Retina (tissue), 1 donor: ENCODE measurements at regions not wholly inside any gene's neighbourhood (a gene's known extent, or its start where the extent isn't known, plus 50 kb on each side); places are given as distances from the start of the nearest gene placed in this dataset.
"Not testable (repeated sequence)": the region's sequence is repeated elsewhere in the genome, so short reads cannot be mapped to it uniquely, and the experiment has no call there.

Source experiments
- DNase-seq: peaks from one replicate; pipeline ENCODE4 v3.0.0-alpha.2; 2016

DNA sequence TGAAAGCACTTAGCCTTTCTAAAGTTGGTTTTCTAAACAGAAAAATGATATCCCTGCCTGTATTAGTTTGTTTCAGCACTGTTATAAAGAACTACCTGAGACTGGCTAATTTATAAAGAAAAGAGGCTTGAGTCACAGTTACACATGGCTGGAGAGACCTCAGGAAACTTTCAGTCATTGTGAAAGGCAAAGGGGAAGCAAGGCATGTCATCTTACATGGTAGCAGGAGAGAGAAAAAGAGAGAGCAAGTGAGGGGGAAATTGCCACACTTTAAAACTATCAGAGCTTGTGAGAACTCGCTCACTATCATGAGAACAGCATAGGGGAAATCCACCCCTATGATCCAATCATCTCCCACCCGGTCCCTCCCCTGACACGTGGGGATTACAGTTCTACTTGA is 64.9 kb downstream of the FAM170A start:
- no peak for DNase-seq

DNA sequence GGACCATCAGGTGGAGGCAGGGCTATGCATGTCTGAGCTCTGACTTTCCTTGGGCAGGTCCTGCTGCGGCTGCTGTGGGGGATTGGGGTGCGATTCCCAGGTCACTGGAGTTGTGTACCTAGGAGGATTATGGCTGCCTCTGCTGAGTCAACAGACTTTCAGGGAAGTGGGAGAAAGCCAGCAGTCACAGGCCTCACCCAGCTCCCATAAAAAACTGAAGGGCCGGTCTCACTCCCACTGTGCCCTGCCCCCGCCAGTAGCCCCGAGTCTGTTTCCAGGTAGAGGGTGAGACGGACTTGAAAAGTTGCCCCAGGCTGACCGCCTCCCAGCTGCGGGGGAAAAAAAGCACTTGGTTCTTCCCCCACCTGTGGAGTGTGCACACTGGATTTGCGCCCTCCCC is 76.7 kb downstream of the FAM170A start:
- no peak for DNase-seq

DNA sequence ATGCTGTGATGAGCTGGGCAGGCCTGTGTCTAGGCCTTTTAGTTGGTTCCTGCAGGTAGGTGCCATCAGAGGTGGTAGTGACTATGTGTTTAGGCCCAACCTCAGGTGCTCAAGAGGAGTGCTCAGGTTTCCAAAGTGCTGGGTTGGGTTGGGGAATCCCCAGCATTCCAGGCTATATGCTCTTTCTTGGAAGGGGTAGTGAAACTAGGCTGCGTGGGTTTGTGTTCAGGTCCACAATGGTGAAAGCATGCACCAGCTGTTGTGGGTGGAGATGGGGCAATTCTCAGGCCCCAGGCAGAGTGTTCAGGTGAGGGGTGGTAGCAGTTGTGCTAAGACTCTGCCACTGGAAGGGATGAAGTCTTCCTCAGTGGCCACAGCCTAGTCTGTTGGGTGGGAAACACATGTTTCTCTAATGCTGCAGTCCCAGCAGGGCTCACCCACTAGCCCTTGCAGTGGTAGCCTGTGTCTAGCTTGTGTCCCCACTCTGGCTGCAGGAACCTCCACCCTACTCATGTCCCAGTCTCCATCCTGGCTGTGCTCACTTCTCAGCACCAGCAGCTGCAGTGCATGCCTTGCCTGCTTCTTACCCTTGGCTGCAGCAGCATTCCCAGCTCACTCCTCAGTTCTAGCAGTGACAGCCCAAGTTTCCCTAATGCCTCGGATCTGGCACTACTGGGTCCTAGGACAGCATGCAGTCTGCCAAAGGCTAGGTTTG is 78.9 kb downstream of the FAM170A start:
- no peak for DNase-seq

DNA sequence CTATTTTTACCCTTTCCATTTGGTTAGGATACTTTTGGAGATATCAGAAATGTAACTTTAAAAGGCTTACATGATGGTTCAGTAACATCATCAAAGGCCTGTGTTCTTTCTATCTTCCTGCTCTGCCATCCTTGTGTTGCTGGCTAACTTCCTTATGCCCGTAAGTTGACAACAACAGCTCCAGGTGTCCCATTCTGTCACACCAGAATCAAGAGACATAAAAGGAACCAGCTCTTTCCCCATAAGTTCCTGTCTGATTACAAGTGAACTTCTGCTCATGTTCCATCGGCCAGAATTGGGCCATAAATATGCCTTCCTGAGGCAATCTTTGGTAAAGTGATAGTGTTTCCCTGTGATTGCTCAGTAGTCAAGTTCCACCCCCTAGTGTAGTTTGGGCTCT is 92.4 kb downstream of the FAM170A start:
- DNase-seq = no peak

DNA sequence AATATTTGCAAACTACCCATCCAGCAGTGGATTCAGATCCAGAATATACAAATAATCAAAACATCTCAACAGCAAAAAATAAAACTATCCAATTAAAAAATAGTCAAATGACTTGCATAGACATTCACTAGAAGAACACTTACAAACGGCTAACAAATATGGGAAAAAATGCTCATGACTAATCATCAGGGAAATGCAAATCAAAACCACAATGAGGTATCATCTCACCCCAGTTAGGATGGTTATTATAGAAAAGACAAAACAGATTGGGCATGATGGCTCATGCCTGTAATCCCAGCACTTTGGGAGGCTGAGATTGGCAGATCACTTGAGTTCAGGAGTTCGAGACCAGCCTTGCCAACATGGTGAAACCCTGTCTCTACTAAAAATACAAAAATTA is 95.9 kb downstream of the FAM170A start:
- DNase-seq = not testable (repeated sequence)

DNA sequence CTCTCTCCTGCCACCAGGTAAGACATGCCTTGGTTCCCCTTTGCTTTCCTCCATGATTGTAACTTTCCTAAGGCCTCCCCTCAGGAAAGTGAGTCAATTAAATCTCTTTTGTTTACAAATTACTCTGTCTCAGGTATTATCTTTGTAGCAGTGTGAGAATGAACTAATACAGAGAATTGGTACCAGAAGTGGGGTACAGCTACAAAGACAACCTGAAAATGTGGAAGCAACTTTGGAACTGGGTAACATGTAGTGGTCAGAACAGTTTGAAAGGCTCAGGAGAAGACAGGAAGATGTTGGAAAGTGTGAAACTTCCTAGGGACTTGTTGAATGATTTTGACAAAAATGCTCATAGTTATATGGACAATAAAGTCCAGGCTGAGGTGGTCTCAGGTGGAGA is 97.2 kb downstream of the FAM170A start:
- no peak for DNase-seq

DNA sequence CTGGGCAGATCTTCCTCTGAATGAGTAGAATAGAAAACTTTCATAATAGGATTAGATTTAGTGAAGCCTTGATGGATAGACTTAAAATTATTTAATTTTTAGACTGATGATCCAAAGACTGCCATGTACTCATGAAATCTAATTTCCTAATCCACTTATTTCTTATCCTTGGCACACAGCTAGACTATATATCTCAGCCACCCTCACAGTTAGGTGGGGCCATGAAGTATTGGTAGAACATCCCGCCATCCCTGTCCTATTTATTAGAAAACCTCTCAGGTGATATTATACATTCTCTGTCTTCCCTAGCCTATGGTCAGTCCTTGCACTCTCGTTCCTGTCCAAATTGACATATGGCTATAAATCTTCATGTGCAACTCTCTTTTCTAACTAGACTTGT is 110.9 kb downstream of the FAM170A start:
- DNase-seq = no peak

DNA sequence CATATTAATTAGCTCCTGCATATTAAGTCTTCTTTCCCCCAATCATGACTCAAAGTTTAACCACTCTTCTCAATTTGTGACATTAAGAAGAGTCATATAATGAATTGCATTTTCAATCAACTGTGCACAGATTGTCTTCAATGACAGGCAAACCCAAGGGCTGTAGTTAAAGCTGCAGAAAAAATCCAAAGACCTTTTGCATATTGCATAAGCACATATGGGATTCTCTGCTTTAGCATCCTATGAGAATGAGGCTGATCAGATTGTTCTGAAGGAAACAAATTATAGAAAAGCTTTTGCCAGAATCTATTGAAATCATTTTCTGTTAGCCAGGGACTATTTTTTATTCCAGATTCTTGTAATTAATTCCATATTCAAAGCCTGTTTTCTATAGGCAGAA is 112.3 kb downstream of the FAM170A start:
- DNase-seq = no peak

DNA sequence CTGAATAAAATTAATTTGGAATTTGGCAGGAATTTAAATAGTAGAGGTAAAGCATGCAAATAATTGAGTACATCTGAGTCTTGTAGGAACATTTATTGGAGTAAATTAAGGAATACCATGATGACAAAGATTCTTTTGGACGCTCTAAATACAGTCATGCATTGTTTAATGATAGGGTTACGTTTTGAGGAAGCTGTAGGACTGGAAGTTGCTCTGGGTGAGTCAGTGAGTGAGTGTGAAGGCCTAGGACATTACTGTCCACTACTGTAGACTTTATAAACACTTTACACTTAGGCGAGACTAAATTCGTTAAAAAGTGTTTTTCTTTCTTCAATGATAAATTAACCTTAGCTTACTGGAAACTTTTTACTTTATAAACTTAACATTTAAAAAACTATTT is 113.0 kb downstream of the FAM170A start:
- DNase-seq = no peak

DNA sequence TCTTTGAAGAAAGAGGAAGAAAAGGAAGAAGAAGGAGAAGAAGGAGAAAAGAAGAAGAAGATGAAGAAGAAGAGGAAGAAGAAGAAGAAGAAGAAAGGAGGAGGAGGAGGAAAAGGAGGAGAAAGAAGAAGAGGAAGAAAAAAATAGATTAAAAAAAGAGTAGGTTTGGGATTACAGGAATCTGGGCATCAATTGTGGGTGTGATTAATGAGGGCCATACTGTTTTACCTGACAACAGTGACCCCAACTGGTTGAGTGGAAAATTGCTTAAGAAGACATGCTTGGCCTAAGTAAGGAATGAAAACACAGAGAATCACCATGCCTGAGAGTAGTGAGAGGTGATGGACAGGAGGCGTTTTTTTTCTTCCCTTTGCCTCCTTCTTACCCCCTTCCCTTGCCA is 114.6 kb downstream of the FAM170A start:
- DNase-seq = no peak

DNA sequence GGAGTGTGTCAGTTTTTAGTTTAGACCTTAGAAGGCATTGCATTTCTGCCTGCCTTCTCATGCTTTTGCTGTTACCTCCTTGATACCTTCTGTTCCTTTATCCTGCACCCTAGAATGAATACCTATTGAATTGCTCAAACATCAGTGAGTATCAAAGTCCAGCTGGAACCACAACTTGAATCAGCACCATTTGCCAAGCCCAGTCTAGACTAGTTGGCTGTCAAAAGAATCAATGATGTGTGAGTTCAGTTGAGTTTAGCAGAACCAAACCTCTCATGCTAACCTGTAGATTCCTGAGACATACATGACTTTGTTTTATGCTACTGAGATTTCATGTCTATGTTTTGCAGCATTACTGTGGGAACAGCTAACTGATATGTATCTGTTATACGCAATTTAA is 116.6 kb downstream of the FAM170A start:
- DNase-seq = no peak

DNA sequence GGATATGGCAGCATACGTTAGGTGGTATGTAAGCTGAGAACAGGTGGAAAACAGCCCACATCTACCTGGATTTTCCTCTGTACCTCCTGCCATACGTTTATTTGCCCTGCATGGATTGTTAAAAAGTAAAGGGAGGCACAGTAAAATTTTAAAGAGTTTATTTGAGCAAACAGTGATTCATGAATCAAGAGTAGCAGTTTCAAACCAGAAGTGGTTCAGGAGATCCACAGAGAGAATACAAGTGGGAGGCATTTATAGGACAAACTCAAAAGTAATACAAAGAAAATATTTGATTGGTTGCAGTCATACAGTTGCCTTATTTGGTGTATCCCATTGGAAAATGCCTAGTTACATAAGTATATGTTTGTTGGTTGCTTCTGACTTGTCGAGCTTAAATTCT is 117.6 kb downstream of the FAM170A start:
- no peak for DNase-seq

DNA sequence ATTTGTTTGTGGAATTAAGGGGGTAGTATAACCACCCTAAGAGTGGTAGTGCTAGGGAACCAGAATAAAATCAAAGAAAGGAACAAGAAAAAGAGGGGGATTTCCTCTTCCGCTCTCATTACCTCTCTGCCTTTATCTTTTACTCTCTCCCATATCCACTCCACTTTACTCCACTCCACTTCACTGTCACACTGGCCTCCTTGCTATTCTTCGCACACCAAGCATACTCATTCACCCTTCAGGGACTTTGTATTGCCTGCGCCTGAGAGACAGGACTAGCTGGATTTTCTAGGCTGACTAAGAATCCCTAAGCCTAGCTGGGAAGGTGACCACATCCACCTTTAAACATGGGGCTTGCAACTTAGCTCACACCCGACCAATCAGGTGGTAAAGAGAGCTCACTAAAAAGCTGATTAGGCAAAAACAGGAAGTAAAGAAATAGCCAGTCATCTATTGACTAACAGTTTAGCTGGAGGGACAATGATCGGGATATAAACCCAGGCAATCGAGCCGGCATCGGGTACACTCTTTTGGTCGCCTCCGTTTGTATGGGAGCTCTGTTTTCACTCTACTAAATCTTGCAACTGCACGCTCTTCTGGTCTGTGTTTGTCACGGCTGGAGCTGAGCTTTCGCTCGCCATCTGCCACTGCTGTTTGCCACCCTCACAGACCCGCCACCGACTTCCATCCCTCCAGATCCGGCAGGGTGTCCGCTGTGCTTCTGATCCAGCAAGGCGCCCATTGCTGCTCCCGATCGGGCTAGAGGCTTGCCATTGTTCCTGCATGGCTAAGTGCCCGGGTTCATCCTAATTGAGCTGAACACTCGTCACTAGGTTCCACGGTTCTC is 121.8 kb downstream of the FAM170A start:
- no peak for DNase-seq

DNA sequence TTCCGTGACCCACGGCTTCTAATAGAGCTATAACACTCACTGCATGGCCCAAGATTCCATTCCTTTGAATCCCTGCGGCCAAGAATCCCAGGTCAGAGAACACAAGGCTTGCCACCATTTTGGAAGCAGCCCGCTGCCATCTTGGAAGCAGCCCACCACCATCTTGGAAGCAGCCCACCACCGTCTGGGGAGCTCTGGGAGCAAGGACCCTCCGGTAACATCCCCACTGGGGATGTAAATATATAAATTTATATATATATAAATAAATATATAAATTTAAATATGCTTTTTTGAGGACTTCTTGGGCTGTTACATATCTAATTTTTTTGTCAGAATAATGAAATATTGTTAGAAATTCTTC is 122.4 kb downstream of the FAM170A start:
- no peak for DNase-seq

DNA sequence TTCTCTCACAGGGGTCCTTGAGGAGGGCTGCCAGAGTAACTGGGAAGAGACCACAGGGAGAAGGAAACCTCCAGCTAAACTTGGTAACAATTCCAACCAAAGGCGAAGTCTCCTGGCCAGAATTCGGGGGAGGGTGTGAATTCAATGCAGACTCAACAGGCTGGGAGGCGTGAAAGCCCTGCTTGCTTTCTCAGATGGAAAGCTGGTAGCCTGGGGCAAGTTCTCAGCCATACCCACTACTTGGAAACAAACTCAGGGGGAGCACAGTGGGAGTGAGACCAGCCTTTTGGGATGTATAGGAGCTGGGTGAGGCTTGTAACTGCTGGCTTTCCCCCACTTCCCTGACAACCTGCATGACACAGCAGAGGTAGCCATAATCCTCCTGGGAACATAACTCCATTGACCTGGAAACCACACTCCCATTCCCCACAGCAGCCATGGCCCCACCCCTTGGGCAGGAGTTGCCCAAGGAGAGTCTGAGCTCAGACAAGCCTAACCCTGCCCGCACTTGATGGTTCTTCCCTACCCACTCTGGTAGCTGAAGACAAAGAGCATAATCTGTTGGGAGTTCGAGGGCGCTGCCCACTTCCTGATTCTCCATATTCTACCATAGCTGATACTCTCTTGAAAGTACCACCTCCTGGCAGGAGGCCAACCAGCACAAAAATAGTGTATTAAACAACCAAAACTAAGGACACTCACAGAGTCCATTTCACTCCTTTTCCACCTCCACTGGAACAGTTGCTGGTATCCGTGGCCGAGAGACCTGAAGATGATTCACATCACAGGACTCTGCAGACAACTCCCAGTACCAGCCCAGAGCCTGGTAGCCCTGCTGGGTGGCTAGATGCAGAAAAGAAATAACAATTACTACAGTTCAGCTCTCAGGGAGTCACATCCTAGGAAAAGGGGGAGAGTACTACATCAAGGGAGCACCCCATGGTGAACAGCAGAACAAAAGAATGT is 123.8 kb downstream of the FAM170A start:
- DNase-seq = no peak

DNA sequence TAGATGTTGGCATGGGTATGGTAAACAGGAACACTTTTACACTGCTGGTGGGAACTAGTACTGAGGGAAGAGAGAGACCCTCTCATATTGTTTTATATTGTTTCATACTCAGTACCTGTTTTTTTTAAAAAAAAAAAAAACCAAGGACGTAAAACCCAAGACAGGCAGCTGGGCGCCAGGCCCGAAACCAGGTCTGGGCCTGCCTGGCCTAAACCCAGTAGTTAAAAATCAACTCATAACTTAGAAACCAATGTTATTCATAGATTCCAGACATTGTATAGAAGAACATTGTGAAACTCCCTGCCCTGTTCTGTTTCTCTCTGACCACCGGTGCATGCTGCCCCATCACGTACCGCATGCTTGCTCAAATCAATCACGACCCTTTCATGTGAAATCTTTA is 125.5 kb downstream of the FAM170A start:
- DNase-seq = not testable (repeated sequence)

DNA sequence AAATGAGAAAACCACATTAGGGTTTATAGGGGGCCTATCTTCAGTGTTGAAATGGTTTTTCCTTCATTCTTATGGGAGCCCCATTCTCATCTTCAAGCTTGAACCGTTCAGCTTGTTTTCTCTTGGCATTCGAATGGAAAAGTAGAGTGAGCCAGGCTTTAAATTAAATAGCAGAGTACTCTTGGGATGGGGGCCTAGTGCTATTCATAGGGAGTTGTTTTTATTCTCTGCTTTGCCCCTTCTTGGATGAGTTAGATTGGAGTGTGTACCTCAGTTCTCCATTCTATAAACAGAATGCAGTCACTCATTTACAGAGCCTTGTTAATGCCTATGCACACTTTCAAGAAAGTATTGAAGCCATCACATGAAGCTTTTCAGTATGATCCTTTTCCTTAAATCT is 127.9 kb downstream of the FAM170A start:
- no peak for DNase-seq

DNA sequence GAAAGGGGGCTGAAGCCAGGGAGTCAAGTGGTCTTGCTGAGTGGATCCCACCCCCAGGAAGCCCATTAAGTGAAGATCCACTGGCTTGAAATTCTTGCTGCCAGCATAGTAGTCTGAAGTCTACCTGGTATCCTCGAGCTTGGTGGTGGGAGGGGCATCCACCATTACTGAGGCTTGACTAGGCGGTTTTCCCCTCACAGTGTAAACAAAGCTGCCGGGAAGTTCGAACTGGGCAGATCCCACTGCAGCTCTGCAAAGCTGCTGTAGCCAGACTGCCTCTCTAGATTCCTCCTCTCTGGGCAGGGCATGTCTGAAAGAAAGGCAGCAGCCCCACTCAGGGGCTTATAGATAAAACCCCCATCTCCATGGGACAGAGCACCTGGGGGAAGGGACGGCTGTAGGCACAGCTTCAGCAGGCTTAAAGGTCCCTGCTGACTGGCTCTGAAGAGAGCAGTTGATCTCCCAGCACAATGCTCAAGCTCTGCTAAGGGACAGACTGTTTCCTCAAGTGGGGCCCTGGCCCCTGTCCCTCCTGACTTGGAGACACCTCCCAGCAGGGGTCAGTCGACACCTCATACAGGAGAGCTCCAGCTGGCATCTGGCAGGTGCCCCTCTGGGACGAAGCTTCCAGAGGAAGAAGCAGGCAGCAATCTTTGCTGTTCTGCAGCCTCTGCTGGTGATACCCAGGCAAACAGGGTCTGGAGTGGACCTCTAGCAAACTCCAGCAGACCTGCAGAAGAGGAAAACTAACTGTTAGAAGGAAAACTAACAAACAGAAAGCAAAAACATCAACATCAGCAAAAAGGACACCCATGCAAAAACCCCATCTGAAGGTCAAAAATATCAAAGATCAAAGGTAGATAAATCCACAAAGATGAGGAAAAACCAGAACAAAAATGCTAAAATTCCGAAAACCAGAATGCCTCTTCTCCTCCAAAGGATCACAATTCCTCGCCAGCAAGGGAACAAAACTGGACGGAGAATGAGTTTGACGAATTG is 140.6 kb downstream of the FAM170A start:
- DNase-seq = not testable (repeated sequence)

DNA sequence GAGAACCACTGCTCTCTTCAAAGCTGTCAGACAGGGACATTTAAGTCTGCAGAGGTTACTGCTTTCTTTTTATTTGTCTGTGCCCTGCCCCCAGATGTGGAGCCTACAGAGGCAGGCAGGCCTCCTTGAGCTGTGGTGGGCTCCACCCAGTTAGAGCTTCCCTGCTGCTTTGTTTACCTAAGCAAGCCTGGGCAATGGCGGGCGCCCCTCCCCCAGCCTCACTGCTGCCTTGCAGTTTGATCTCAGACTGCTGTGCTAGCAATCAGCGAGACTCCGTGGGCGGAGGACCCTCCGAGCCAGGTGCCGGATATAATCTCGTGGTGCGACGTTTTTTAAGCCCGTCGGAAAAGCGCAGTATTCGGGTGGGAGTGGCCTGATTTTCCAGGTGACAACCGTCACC is 150.8 kb downstream of the FAM170A start:
- not testable (repeated sequence) for DNase-seq

DNA sequence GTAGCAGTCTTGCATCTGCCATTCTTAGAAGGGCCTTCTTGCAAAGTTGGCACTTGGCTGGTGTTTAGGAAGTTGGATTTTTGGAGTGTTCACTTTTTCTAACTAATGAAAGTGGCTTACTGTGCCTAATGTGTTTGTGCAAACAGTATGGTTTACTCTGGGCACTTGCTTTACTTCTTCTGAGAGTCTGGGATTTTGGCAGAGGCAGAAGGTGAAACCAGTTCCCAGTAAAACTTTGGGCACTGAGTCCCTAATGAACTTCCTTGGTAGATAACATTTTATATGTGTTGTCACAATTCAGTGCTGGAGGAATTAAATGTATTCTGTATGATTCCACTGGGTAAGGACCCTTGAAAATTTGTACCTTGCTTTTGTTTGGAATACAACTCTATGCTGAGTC is 155.7 kb downstream of the FAM170A start:
- DNase-seq = no peak

DNA sequence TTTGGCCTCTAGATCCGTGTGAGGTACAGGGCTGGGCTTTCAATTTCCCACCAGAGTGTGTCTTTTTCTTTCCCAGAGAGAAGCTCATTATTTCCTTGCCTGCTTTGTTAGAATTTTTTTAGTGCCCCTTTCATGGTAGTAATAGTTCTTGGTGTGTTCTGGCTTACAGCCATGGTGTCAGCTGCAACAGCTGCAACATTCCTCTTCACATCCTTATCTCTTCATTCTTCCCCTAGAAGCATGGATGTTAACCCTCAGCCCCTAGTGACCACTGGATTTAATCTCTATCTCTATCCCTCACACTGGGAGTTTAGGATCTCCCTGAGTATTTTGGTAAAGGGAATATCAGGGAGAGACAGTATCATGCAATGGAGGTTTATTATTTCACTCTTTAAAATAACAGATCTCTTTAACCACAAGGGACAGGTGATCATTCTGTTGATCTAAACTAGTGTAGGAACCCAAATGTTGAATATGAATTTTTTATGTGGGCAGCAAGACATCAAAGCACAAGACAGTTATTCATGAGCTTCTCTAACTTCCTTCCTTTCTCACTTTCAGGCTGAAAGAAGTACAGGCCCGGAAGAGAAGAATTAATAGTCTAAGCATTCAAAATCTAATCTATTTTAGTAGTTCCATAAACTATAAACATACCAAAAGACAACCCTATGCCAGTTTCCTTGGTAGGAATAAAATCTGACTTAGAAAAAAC is 160.2 kb downstream of the FAM170A start:
- DNase-seq = no peak
